ENCODE measurements at regions not wholly inside any gene's neighbourhood (a gene's known extent, or its start where the extent isn't known, plus 50 kb on each side); places are given as distances from the start of the nearest gene placed in this dataset.
"Not testable (repeated sequence)": the region's sequence is repeated elsewhere in the genome, so short reads cannot be mapped to it uniquely, and the experiment has no call there.

DNA sequence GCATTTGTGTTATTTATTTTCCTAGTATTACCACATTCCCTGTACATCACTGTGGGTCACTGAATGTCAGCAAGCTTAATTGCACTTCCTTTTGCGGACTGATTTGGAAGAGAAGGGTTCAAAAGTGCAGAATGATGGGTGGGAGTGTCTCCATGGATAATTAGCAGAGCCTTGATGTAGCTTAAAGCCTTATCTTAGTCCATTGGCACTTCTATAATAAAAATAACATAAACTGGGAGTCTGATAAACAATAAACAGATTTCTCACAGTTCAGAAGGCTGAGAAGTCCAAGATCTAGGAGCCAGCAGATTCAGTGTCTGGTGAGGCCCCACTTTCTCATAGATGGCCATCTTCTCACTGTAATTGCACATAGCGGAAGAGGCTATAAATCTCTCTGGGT, 501.1 kb upstream of the POU3F2 start:
- no peak for DNase-seq (ENCODE audit: low read depth)
- H3K4me3 ChIP-seq (ENCODE audit: low read depth, low read length): no peak overlapping the region

- H3K4me3 ChIP-seq (ENCODE audit: low read depth, low read length): no peak overlapping the region
- DNase-seq (ENCODE audit: low read depth): no peak
Observed at GRCh38 chr6:98335594-98335993, 498.8 kb upstream of the POU3F2 start.

- H3K4me3 ChIP-seq (ENCODE audit: low read depth, low read length): no peak overlapping the region
- DNase-seq (ENCODE audit: low read depth): no peak
Observed at GRCh38 chr6:98339506-98339905, 494.9 kb upstream of the POU3F2 start.

GRCh38 chr6:98343004-98343403, 491.4 kb upstream of the POU3F2 start:
- no peak for DNase-seq (ENCODE audit: low read depth)
- H3K4me3 ChIP-seq (ENCODE audit: low read depth, low read length): no peak overlapping the region

- DNase-seq (ENCODE audit: low read depth): no peak
- H3K4me3 ChIP-seq (ENCODE audit: low read depth, low read length): no peak overlapping the region
Observed at GRCh38 chr6:98343797-98344196, 490.6 kb upstream of the POU3F2 start.

DNA sequence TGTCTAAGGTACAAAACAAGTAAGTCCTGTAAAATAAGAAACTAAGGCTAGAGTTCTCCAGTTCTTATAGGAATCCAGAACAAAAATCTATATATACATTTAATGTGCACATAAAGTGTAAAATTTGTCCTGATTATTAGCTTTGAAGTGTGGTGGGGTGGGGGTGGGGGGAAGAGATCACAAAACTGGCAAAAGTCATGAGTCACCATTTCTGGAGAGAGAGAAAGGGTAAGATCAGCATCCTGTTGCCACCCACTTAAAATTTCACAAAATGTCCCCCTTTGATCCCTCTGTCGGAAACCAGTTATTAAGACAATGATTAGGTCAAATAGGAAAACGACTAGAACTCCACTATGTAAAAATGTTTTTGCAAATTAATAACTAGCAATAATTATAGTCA, 482.0 kb upstream of the POU3F2 start:
- no peak overlapping the region for H3K4me3 ChIP-seq (ENCODE audit: low read depth, low read length)
- DNase-seq (ENCODE audit: low read depth): no peak

DNA sequence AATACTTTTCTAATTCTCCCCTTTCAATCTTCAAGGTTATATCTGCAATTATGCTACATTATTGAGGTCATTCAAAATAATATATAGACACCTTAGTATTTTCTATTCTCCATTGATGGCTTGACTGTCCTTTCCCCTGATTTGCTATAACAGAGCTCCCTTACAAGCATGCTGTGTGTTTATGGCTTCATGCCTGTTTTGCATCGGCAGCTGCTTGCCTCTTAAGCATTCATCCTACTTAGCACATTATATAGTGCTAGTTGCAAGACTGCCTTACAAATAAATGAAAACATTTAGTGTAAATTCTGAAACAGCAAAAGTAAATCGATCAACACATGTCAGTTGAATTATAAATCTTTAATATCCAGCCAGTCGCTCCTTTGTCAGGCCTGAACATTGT, 476.2 kb upstream of the POU3F2 start:
- H3K4me3 ChIP-seq (ENCODE audit: low read depth, low read length): no peak overlapping the region
- DNase-seq (ENCODE audit: low read depth): no peak

DNA sequence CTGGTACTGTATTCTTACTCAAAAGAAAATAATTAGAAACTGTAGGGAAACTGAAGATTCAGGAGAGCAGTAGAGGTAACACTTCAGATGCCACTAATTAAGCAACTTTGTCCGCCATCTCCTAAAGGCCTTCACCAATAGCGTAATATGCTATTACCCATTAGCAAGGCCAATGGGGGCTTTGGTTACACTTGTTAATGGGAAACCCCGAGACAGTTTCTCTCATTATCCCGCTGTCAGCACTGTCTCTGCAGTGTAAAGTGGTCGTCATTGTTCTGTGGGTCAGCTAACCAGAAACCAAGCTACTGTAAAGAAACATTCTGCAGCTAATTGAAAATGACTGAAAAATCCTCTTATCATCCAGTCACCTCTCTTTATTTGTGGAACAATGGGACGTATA, 468.0 kb upstream of the POU3F2 start:
- H3K4me3 ChIP-seq (ENCODE audit: low read depth, low read length): no peak overlapping the region
- no peak for DNase-seq (ENCODE audit: low read depth)

- no peak for DNase-seq (ENCODE audit: low read depth)
- no peak overlapping the region for H3K4me3 ChIP-seq (ENCODE audit: low read depth, low read length)
Observed at GRCh38 chr6:98380589-98380988, 453.8 kb upstream of the POU3F2 start.

GRCh38 chr6:98382246-98382645, 452.1 kb upstream of the POU3F2 start:
- H3K4me3 ChIP-seq (ENCODE audit: low read depth, low read length): no peak overlapping the region
- DNase-seq (ENCODE audit: low read depth): no peak

GRCh38 chr6:98384334-98384733, 450.0 kb upstream of the POU3F2 start:
- no peak for DNase-seq (ENCODE audit: low read depth)
- no peak overlapping the region for H3K4me3 ChIP-seq (ENCODE audit: low read depth, low read length)

DNA sequence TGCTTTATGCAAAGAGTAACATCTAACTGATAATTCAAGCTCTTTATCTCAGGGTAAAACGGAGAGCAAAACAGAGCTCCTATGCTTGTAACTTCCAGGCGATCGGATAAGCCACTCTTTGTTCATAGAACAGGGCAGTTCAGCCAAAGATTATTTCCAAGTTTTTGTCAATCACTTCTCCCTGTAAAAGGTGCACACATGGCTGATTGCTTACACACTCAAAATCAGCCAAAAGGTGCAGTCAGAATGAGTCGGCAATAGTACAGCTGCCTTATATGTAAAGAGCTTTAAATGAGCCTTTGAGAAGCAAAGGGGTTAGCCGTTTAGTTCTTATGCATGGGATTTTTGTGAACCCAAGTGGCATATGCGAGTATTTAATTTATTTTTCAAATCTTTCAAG, 449.6 kb upstream of the POU3F2 start:
- H3K4me3 ChIP-seq (ENCODE audit: low read depth, low read length): no peak overlapping the region
- DNase-seq (ENCODE audit: low read depth): no peak

GRCh38 chr6:98395610-98396166, 438.7 kb upstream of the POU3F2 start:
- H3K4me3 ChIP-seq (ENCODE audit: low read depth, low read length): no peak overlapping the region
- DNase-seq (ENCODE audit: low read depth): no peak

- no peak for DNase-seq (ENCODE audit: low read depth)
Observed at GRCh38 chr6:98416027-98416426, 418.3 kb upstream of the POU3F2 start.

GRCh38 chr6:98416497-98417158, 417.7 kb upstream of the POU3F2 start:
- H3K4me3 ChIP-seq (ENCODE audit: low read depth, low read length); DNase-seq (ENCODE audit: low read depth): not testable (repeated sequence)

More at GRCh38 chr6:98416027-98416426, 418.3 kb upstream of the POU3F2 start:
- no peak overlapping the region for H3K4me3 ChIP-seq (ENCODE audit: low read depth, low read length)

- no peak for DNase-seq (ENCODE audit: low read depth)
Observed at GRCh38 chr6:98433325-98434056, 400.9 kb upstream of the POU3F2 start.

DNA sequence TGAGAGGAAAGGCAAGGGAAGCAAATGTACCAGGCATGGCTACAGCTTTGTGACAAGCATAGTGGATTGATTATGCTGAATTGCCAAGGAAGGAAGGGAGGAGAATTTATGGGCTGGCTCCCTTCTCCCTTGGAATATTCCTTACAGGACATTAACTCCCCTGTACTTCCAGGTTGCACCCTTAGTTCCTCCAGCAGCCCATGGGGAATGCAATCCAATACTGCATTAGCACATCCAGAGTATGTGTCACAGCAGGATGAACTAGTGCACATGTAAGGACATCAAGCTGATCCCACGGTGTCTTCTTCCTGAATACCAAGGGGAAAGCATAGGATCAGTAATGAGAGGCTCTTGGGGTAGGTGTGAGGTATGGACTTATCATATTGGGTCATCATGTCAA, 390.7 kb upstream of the POU3F2 start:
- DNase-seq (ENCODE audit: low read depth): no peak
- no peak overlapping the region for H3K4me3 ChIP-seq (ENCODE audit: low read depth, low read length)

More at GRCh38 chr6:98433325-98434056, 400.9 kb upstream of the POU3F2 start:
- H3K4me3 ChIP-seq (ENCODE audit: low read depth, low read length): no peak overlapping the region

GRCh38 chr6:98452685-98453084, 381.7 kb upstream of the POU3F2 start:
- no peak overlapping the region for H3K4me3 ChIP-seq (ENCODE audit: low read depth, low read length)
- DNase-seq (ENCODE audit: low read depth): no peak

GRCh38 chr6:98454809-98455322, 379.5 kb upstream of the POU3F2 start:
- no peak for DNase-seq (ENCODE audit: low read depth)
- no peak overlapping the region for H3K4me3 ChIP-seq (ENCODE audit: low read depth, low read length)

DNA sequence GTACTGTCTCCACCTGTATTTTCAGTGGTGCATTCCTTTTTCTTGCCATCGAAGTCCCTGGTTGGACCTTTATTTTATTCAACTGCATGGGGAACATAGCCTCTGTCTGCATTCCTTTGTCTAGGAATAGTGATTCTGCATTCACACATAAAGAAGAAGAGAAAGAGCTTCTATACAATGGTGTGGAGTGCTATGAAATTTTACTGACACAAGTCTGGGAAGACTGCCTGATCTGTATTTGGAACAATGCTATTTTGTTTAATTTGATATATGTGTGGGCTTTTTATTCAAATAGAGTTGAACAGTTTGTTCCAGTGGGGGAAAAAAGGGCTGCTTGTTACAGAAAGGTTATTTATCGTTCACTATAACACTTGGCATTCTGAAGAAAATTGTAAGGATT, 375.7 kb upstream of the POU3F2 start:
- H3K4me3 ChIP-seq (ENCODE audit: low read depth, low read length): no peak overlapping the region
- DNase-seq (ENCODE audit: low read depth): no peak
